GM23338 (cell line): ENCODE measurements at regions not wholly inside any gene's neighbourhood (a gene's known extent, or its start where the extent isn't known, plus 50 kb on each side); places are given as distances from the start of the nearest gene placed in this dataset.

Source experiments
- CREB1 ChIP-seq: fragments of 250-450 bp; sonication (Bioruptor Pico); IDR thresholded peaks from 2 replicates; pipeline ENCODE4 v1.5.0; 2020; ENCODE audit warnings: low read depth, mild to moderate bottlenecking, moderate library complexity
- CTCF ChIP-seq, 2 experiments: fragments of 200-600 bp in 1 of 2; sonication (generic) in 1 of 2; conservative IDR thresholded peaks; 2 replicates each; pipeline versions ENCODE4 v1.5.1 to v1.6.1; 2016 to 2017; ENCODE audit warnings: antibody characterized with exemption in 2 of 2, low read depth in 2 of 2, mild to moderate bottlenecking in 2 of 2, moderate library complexity in 1 of 2
- ETS1 ChIP-seq: IDR thresholded peaks from 2 replicates; pipeline ENCODE4 v1.6.1; 2016; ENCODE audit warnings: antibody characterized with exemption
- EZH2 ChIP-seq: fragments of 200-600 bp; sonication (generic); IDR thresholded peaks from one replicate; pipeline ENCODE4 v1.8.0; 2017; ENCODE audit warnings: antibody characterized with exemption, mild to moderate bottlenecking, low read depth; ENCODE audit not compliant: unreplicated experiment
- POLR2AphosphoS5 ChIP-seq: IDR thresholded peaks from 2 replicates; pipeline ENCODE4 v1.6.1; 2016; ENCODE audit warnings: antibody characterized with exemption, low read depth
- REST ChIP-seq: IDR thresholded peaks from one replicate; pipeline ENCODE4 v1.6.1; 2018; ENCODE audit warnings: antibody characterized with exemption; ENCODE audit not compliant: unreplicated experiment
- ZNF331 ChIP-seq: fragments of 250-450 bp; sonication (Bioruptor Pico); IDR thresholded peaks from 2 replicates; pipeline ENCODE4 v1.5.0; 2020; ENCODE audit warnings: low read depth, mild to moderate bottlenecking, moderate library complexity

- no peak for TF ChIP-seq POLR2AphosphoS5
- no peak for TF ChIP-seq CTCF (conservative IDR thresholded peaks at IDR 0.05; ENCODE audit: low read depth in 2 of 2)
- TF ChIP-seq ETS1: no peak
- no peak for TF ChIP-seq EZH2
- no peak for TF ChIP-seq ZNF331 (CRISPR knock-in tag)
- TF ChIP-seq REST: no peak
- TF ChIP-seq CREB1: no peak
Measured at GRCh38 chr2:58715344-58715743, 474.2 kb upstream of the FANCL start.
